ENCODE measurements at regions not wholly inside any gene's neighbourhood (a gene's known extent, or its start where the extent isn't known, plus 50 kb on each side); places are given as distances from the start of the nearest gene placed in this dataset.
A peak's percentile ranks its signal among the peaks of the same experiment; 100 is the strongest.

DNA sequence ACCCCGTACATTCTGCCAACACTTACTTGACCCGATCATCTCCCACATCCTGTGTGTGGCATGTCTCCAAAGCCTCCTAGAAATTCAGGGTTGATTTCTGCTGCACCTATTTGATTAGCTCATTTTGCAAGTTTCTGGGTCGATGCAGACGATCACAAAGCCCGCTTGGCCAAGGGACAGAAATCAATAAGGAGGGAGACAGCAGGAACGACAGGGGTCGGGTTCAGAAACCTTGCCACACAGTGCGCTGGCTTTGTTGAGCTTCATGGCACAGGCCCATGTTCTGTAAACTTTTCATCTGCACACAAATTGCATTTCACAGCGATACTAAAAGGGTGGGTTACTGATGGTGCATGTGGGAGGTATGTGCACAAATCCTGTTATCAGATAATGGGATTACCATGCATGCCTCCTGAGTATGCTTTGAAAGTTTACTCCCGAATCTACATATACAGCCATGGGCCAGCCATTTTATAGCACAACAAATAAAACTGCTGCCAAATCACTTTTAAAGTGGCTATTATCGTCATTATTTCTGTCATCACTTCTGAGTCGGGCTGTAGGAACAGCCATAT is 95.9 kb upstream of the ATP11B start:
- TF ChIP-seq TCF7L2 (IDR thresholded peaks at IDR 0.05; ENCODE audit: low read depth, low read length) = 0 out of 2 replicates have a peak, but pooled peaks have one; percentile 48
- TF ChIP-seq SIN3A (IDR thresholded peaks at IDR 0.05; ENCODE audit: borderline replicate concordance, insufficient read depth, low read depth, low read length) = no peak
- ChIA-PET POLR2A (no interaction called here), CTCF (no interaction called here)
- intact Hi-C loops (cut with micrococcal nuclease; ENCODE audit: unreplicated experiment) (no loop called here), in situ Hi-C loops (cut with HindIII; ENCODE audit: low pct_unique_long_range_greater_than_20kb, low sequenced_read_pairs) (no loop called here)
- Histone ChIP-seq H3K4me3 (ENCODE audit: low read depth in 2 of 2, low read length in 2 of 2) (no peak overlapping the region), H3K27ac (ENCODE audit: low read length) (no peak overlapping the region), H3K27me3 (ENCODE audit: control insufficient read depth, insufficient read depth, low read length) (peaks cover 11% of the 10 kb centered on the region; the same call in 1 of the 2 replicates), H3K9me3 (ENCODE audit: control insufficient read depth, insufficient read depth, low read depth, low read length) (no peaks in the 10 kb centered on the region), H3K36me3 (ENCODE audit: control insufficient read depth, insufficient read depth, low read length) (no peaks in the 10 kb centered on the region), H3K4me1 (ENCODE audit: control insufficient read depth, insufficient read depth, low read length) (peaks cover 3% of the 10 kb centered on the region; the same call in 1 of the 2 replicates)
- no peak for DNase-seq (ENCODE audit: low read depth, low spot score)
- ATAC-seq = peak; percentile 56
- BruUV-seq (replicated peaks) = no TSS peak

DNA sequence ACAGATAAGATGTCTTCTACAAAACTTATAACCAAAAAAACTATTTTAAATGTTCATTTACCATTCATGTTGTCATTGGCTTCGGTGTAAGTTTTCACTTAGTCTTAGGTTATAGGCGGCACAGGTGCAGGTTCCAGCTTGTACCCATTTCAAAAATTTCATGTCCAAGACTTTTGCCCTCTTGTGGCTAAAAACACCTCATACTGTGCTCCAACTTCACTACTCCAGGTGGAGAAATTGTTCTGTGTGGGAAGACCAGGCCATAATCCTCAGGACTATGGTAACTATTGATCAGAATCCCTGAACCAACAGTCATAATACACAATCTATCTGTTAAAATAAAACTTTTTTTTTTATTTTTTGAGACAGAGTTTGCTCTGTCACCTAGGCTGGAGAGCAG is 95.2 kb upstream of the ATP11B start:
- TF ChIP-seq, protein P1, sequence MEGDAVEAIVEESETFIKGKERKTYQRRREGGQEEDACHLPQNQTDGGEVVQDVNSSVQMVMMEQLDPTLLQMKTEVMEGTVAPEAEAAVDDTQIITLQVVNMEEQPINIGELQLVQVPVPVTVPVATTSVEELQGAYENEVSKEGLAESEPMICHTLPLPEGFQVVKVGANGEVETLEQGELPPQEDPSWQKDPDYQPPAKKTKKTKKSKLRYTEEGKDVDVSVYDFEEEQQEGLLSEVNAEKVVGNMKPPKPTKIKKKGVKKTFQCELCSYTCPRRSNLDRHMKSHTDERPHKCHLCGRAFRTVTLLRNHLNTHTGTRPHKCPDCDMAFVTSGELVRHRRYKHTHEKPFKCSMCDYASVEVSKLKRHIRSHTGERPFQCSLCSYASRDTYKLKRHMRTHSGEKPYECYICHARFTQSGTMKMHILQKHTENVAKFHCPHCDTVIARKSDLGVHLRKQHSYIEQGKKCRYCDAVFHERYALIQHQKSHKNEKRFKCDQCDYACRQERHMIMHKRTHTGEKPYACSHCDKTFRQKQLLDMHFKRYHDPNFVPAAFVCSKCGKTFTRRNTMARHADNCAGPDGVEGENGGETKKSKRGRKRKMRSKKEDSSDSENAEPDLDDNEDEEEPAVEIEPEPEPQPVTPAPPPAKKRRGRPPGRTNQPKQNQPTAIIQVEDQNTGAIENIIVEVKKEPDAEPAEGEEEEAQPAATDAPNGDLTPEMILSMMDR (IDR thresholded peaks at IDR 0.05) = peak; percentile 17; the same call in 1 of the 2 replicates
- TF ChIP-seq, protein P2, sequence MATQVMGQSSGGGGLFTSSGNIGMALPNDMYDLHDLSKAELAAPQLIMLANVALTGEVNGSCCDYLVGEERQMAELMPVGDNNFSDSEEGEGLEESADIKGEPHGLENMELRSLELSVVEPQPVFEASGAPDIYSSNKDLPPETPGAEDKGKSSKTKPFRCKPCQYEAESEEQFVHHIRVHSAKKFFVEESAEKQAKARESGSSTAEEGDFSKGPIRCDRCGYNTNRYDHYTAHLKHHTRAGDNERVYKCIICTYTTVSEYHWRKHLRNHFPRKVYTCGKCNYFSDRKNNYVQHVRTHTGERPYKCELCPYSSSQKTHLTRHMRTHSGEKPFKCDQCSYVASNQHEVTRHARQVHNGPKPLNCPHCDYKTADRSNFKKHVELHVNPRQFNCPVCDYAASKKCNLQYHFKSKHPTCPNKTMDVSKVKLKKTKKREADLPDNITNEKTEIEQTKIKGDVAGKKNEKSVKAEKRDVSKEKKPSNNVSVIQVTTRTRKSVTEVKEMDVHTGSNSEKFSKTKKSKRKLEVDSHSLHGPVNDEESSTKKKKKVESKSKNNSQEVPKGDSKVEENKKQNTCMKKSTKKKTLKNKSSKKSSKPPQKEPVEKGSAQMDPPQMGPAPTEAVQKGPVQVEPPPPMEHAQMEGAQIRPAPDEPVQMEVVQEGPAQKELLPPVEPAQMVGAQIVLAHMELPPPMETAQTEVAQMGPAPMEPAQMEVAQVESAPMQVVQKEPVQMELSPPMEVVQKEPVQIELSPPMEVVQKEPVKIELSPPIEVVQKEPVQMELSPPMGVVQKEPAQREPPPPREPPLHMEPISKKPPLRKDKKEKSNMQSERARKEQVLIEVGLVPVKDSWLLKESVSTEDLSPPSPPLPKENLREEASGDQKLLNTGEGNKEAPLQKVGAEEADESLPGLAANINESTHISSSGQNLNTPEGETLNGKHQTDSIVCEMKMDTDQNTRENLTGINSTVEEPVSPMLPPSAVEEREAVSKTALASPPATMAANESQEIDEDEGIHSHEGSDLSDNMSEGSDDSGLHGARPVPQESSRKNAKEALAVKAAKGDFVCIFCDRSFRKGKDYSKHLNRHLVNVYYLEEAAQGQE (IDR thresholded peaks at IDR 0.05; ENCODE audit: insufficient read depth in 1 of 2, low read depth in 2 of 2, low read length in 1 of 2) = no peak
- TF ChIP-seq SIN3A (IDR thresholded peaks at IDR 0.05; ENCODE audit: borderline replicate concordance, insufficient read depth, low read depth, low read length) = no peak
- TF ChIP-seq TCF7L2 (IDR thresholded peaks at IDR 0.05; ENCODE audit: low read depth, low read length) = no peak
- no peak for TF ChIP-seq POLR2AphosphoS5 (IDR thresholded peaks at IDR 0.05; ENCODE audit: low read depth, low read length)
- POLR2A ChIA-PET = no interaction called here
- CTCF ChIA-PET = no interaction called here
- Histone ChIP-seq H3K9me3 (ENCODE audit: control insufficient read depth, insufficient read depth, low read depth, low read length) (no peaks in the 10 kb centered on the region), H3K4me3 (ENCODE audit: low read depth in 2 of 2, low read length in 2 of 2) (no peak overlapping the region), H3K36me3 (ENCODE audit: control insufficient read depth, insufficient read depth, low read length) (no peaks in the 10 kb centered on the region), H3K27me3 (ENCODE audit: control insufficient read depth, insufficient read depth, low read length) (peaks cover 9% of the 10 kb centered on the region; the same call in 1 of the 2 replicates), H3K27ac (ENCODE audit: low read length) (no peak overlapping the region), H3K4me1 (ENCODE audit: control insufficient read depth, insufficient read depth, low read length) (peaks cover 3% of the 10 kb centered on the region; the same call in 1 of the 2 replicates)
- BruUV-seq (replicated peaks) = no TSS peak
- ATAC-seq = no peak
- intact Hi-C loops (cut with micrococcal nuclease; ENCODE audit: unreplicated experiment) = no loop called here
- in situ Hi-C loops (cut with HindIII; ENCODE audit: low pct_unique_long_range_greater_than_20kb, low sequenced_read_pairs) = no loop called here
- DNase-seq (ENCODE audit: low read depth, low spot score) = no peak

- TF ChIP-seq SIN3A (IDR thresholded peaks at IDR 0.05; ENCODE audit: borderline replicate concordance, insufficient read depth, low read depth, low read length) (no peak), TCF7L2 (IDR thresholded peaks at IDR 0.05; ENCODE audit: low read depth, low read length) (no peak), POLR2AphosphoS5 (IDR thresholded peaks at IDR 0.05; ENCODE audit: low read depth, low read length) (no peak)
- TF ChIP-seq, protein P2 (IDR thresholded peaks at IDR 0.05; ENCODE audit: insufficient read depth in 1 of 2, low read depth in 2 of 2, low read length in 1 of 2) = no peak
- TF ChIP-seq, protein P1 (IDR thresholded peaks at IDR 0.05) = no peak
- intact Hi-C loops (cut with micrococcal nuclease; ENCODE audit: unreplicated experiment) (no loop called here), in situ Hi-C loops (cut with HindIII; ENCODE audit: low pct_unique_long_range_greater_than_20kb, low sequenced_read_pairs) (no loop called here)
- ATAC-seq (no peak), DNase-seq (ENCODE audit: low read depth, low spot score) (no peak)
- POLR2A ChIA-PET = interaction anchor here (0.6 to 0.7 kb wide), 2 partner anchors 122 to 195 kb away, joined by 3 to 5 read pairs; no protein-coding TSS in a partner anchor
- H3K27ac ChIP-seq (ENCODE audit: low read length) = no peak overlapping the region
- H3K36me3 ChIP-seq (ENCODE audit: control insufficient read depth, insufficient read depth, low read length) = no peaks in the 10 kb centered on the region
- H3K4me3 ChIP-seq (ENCODE audit: low read depth in 2 of 2, low read length in 2 of 2) = no peak overlapping the region
- peaks cover 3% of the 10 kb centered on the region; the same call in 1 of the 2 replicates for H3K4me1 ChIP-seq (ENCODE audit: control insufficient read depth, insufficient read depth, low read length)
- CTCF ChIA-PET = no interaction called here
- BruUV-seq (replicated peaks) = no TSS peak
- no peaks in the 10 kb centered on the region for H3K9me3 ChIP-seq (ENCODE audit: control insufficient read depth, insufficient read depth, low read depth, low read length)
- H3K27me3 ChIP-seq (ENCODE audit: control insufficient read depth, insufficient read depth, low read length) = peaks cover 6% of the 10 kb centered on the region; the same call in 1 of the 2 replicates
Measured at GRCh38 chr3:182699550-182700170, 93.6 kb upstream of the ATP11B start.

Data from Panc1 (cell line).